ENCODE measurements at regions not wholly inside any gene's neighbourhood (a gene's known extent, or its start where the extent isn't known, plus 50 kb on each side); places are given as distances from the start of the nearest gene placed in this dataset.

GRCh38 chr3:181075098-181075497 is 85.6 kb upstream of the DNAJC19 start:
- no peak for TF ChIP-seq POLR2A (IDR thresholded peaks at IDR 0.05; ENCODE audit: low read length)
- no peak for TF ChIP-seq GATA1 (IDR thresholded peaks at IDR 0.05; ENCODE audit: low read depth, low read length)
